Psoas muscle (tissue), 7 donors: ENCODE measurements at regions not wholly inside any gene's neighbourhood (a gene's known extent, or its start where the extent isn't known, plus 50 kb on each side); places are given as distances from the start of the nearest gene placed in this dataset.

Experiments used
- ATAC-seq, 4 donors: fragments of 200-7000 bp; cut with Tn5 transposase; one replicate each; pipeline ENCODE4 v1.9.1; 2020; ENCODE audit warnings: moderate library complexity in 3 of 4, mild to moderate bottlenecking in 2 of 4
- DNase-seq, 2 donors: peaks; one replicate each; pipeline ENCODE4 v3.0.0-alpha.2; 2020
- H3K27ac ChIP-seq: fragments of 200-600 bp; one replicate; pipeline ENCODE4 v1.8.0; 2022
- H3K27me3 ChIP-seq, 3 donors: fragments of 200-600 bp in 1 of 3; one replicate each; pipeline versions ENCODE4 v1.6.1 to v1.8.0; 2013 to 2022; ENCODE audit warnings: low read length in 2 of 3, mild to moderate bottlenecking in 2 of 3, moderate library complexity in 1 of 3; ENCODE audit not compliant: insufficient read depth in 3 of 3
- H3K36me3 ChIP-seq, 2 donors: fragments of 200-600 bp in 1 of 2; one replicate each; pipeline versions ENCODE4 v1.6.1 to v1.8.0; 2013 to 2022; ENCODE audit warnings: low read depth in 1 of 2, mild to moderate bottlenecking in 1 of 2, moderate library complexity in 1 of 2; ENCODE audit not compliant: insufficient read depth in 1 of 2
- H3K4me1 ChIP-seq: fragments of 200-600 bp; one replicate; pipeline ENCODE4 v1.8.0; 2022
- H3K4me3 ChIP-seq: fragments of 200-600 bp; one replicate; pipeline ENCODE4 v1.8.0; 2022; ENCODE audit warnings: mild to moderate bottlenecking
- H3K9me3 ChIP-seq: fragments of 200-600 bp; one replicate; pipeline ENCODE4 v1.8.0; 2022
- WGBS, 3 donors: extraction: QIAGEN DNeasy Blood & Tissue Kit; methylation state at CpG; one replicate each; pipeline versions ENCODE4 v1.1.6 to v1.1.7; 2013; 5-methylcytosine and 5-hydroxymethylcytosine counted together
- intact Hi-C, 2 donors: fragments of 100-400 bp; cut with DNase I; formaldehyde crosslinking; loops; one replicate each; pipeline versions ENCODE4 v1.11.0 to v1.14.2; 2022
- TF ChIP-seq, protein P1 (sequence below): fragments of 200-600 bp; IDR thresholded peaks from one replicate; pipeline ENCODE4 v1.8.0; 2022; ENCODE audit warnings: antibody characterized with exemption
- donor health status: healthy with polysubstance abuse.
- donor health status: DM: no; HTN: no; CAD: no; lungs with moderate emphysema.
- donor health status: Bipolar disorder and iron deficiency.
- donor health status: healthy.
- donor health status: DM: yes; HTN: yes; CAD: no.
- donor health status: DM: no; HTN: no; CAD: no.
- donor health status: DM: yes; HTN: yes; CAD: no.

DNA sequence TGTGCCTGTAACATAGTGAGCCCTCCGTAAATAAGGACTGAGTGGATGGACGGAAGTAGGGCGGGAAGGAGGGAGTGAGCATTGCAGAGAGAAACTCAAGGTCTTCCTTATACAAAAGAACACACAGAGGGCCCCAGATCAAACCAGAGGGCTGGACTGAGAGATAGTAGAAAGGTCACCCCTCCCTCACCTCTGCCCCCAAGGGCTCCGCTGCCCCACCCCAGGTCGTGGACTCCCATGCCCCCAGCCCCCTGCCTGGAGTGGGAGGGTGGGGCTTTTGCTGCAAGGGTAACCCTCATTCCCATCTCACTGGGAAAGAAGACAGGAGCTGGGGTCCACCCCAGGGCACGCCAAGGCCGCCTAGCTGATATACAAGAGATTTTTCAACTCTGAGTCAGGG lies 157.0 kb downstream of the MN1 start:
- TF ChIP-seq, protein P1, sequence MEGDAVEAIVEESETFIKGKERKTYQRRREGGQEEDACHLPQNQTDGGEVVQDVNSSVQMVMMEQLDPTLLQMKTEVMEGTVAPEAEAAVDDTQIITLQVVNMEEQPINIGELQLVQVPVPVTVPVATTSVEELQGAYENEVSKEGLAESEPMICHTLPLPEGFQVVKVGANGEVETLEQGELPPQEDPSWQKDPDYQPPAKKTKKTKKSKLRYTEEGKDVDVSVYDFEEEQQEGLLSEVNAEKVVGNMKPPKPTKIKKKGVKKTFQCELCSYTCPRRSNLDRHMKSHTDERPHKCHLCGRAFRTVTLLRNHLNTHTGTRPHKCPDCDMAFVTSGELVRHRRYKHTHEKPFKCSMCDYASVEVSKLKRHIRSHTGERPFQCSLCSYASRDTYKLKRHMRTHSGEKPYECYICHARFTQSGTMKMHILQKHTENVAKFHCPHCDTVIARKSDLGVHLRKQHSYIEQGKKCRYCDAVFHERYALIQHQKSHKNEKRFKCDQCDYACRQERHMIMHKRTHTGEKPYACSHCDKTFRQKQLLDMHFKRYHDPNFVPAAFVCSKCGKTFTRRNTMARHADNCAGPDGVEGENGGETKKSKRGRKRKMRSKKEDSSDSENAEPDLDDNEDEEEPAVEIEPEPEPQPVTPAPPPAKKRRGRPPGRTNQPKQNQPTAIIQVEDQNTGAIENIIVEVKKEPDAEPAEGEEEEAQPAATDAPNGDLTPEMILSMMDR = no peak
- Histone ChIP-seq H3K9me3 (no peaks in the 10 kb centered on the region), H3K4me3 (no peak overlapping the region), H3K36me3 (no peaks in the 10 kb centered on the region), H3K27ac (peak overlapping the region; percentile 97), H3K27me3 (no peaks in the 10 kb centered on the region), H3K4me1 (peaks cover 32% of the 10 kb centered on the region)
- no peak for ATAC-seq
- WGBS, 3 donors = 92 to 95% (median 93%) methylated on average over 5 to 7 of the region's 7 CpGs
- intact Hi-C loops = no loop called here
- no peak for DNase-seq

DNA sequence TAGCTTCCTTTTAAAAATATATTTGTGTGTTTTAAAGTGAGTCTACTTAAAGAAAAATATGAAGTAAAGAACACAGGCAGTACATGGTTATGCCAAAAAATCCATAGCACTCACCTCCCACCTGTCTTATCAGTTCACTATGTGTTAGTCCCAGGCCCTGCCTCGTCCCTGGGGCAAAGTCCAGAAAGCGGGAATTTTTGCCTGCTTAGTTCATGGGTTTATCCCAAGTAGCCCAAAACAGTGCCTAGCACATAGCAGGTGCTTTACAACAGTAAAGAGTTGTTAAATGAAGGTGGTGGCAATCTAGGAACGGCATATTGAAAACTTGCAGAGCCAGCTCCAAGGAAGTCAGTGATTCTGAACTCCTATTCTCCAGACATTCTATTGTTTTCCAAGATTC lies 154.0 kb downstream of the MN1 start:
- intact Hi-C loops = no loop called here
- Histone ChIP-seq H3K27ac (peak overlapping the region; percentile 23), H3K4me3 (no peak overlapping the region), H3K9me3 (no peaks in the 10 kb centered on the region), H3K36me3 (no peaks in the 10 kb centered on the region), H3K4me1 (peaks cover 28% of the 10 kb centered on the region), H3K27me3 (no peaks in the 10 kb centered on the region)
- TF ChIP-seq, protein P1 = no peak
- ATAC-seq (no peak), DNase-seq (no peak)
- WGBS, 3 donors = 87 to 99% (median 92%) methylated on average over 3 of the region's 3 CpGs

DNA sequence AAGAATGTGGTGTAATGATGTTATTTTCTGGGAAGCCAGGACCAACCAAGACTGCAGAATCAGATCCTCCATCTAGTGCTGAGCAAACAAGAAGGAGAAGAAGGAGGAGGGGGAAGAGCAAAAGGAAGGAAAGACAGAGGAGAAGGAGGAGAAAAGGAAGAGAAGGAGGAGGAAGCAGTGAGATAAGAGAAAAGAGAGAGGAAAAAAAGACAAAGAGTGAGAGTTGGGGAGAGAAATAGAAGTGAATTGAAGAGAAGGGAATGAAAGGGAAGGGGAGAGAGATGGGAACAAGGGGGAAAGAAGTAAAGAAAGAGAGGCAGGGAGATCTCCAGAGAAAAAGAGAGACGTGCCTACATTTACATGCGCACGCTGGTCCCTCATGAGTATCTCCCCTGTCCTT lies 153.5 kb downstream of the MN1 start:
- no peak overlapping the region for H3K4me3 ChIP-seq

DNA sequence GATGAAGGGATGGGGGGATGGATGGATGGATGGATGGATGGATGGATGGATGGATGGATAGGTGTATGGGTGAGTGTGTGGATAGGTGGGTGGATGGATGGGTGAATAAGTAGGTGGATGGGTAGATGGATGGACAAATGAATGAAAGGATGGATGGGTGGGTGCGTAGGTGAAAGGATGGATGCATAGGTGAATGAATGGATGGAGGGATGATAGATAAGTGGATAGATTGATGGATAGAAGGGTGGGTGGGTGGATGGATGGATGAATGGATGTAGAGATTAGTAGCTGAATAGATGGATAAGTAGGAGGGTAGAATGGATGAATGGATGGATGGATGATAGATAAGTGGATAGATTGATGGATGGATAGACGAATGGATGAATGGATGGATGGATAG lies 152.7 kb downstream of the MN1 start:
- TF ChIP-seq, protein P1 = no peak
- Histone ChIP-seq H3K4me3 (no peak overlapping the region), H3K9me3 (no peaks in the 10 kb centered on the region), H3K36me3 (no peaks in the 10 kb centered on the region), H3K4me1 (peaks cover 23% of the 10 kb centered on the region), H3K27me3 (no peaks in the 10 kb centered on the region), H3K27ac (no peak overlapping the region)
- ATAC-seq (no peak), DNase-seq (no peak)
- intact Hi-C loops = no loop called here
- WGBS, 3 donors = 97 to 100% (median 97%) methylated on average over 2 of the region's 2 CpGs

More for the DNA sequence above, 153.5 kb downstream of the MN1 start:
- Histone ChIP-seq H3K9me3 (no peaks in the 10 kb centered on the region), H3K36me3 (no peaks in the 10 kb centered on the region), H3K4me1 (peaks cover 23% of the 10 kb centered on the region), H3K27ac (peak overlapping the region; percentile 23), H3K27me3 (no peaks in the 10 kb centered on the region)
- TF ChIP-seq, protein P1 = no peak
- ATAC-seq = no peak
- intact Hi-C loops = no loop called here
- WGBS, 3 donors = 85 to 95% (median 88%) methylated on average over 3 of the region's 3 CpGs
- no peak for DNase-seq

DNA sequence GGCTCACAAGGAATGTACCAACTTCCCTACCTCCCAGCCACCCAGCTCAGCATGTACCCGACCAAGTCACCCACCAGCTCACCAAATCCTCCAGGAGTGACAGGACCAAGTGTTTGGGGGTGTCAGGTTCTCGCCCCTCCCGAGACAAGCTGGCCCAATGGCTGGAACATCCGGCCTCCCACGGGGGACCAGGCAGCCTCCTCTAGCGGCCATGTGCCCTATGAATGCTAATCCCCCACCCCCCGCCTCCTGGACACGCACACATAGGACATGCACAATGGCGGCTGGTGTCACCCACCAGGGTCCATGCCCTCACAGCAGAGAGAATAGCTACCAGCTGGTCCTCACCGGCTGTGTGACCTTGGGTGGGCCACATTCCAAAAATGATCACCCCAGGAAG lies 151.0 kb downstream of the MN1 start:
- peak; percentile 79 to 87 (median 84) for ATAC-seq
- Histone ChIP-seq H3K9me3 (no peaks in the 10 kb centered on the region), H3K27ac (peak overlapping the region; percentile 88), H3K27me3 (no peaks in the 10 kb centered on the region), H3K4me3 (no peak overlapping the region), H3K4me1 (peaks cover 32% of the 10 kb centered on the region), H3K36me3 (no peaks in the 10 kb centered on the region)
- WGBS, 3 donors = 23 to 41% (median 32%) methylated on average over 10 of the region's 10 CpGs
- DNase-seq = peak; percentile 73 to 89
- TF ChIP-seq, protein P1 = no peak
- intact Hi-C loops = loop anchor here in 1 of 2 donors (5.0 kb wide), 1 partner anchor 67 kb away; no protein-coding TSS in a partner anchor
